Right atrium auricular region (tissue), 2 donors: ENCODE measurements at regions not wholly inside any gene's neighbourhood (a gene's known extent, or its start where the extent isn't known, plus 50 kb on each side); places are given as distances from the start of the nearest gene placed in this dataset.

ENCODE experiments used
- DNase-seq: peaks from one replicate; pipeline ENCODE4 v3.0.0-alpha.2; 2019; ENCODE audit warnings: low spot score
- H3K27ac ChIP-seq, 2 donors: fragments of 200-600 bp; sonication (generic); 1 replicate in 1 of 2; 2 replicates in 1 of 2; pipeline ENCODE4 v1.5.1; 2016 to 2019
- H3K27me3 ChIP-seq, 2 donors: fragments of 200-600 bp; sonication (generic); one replicate each; pipeline versions ENCODE4 v1.5.1 to v1.6.0; 2017 to 2019
- H3K36me3 ChIP-seq: fragments of 200-600 bp; sonication (generic); one replicate; pipeline ENCODE4 v1.5.1; 2016
- H3K4me1 ChIP-seq, 2 donors: fragments of 200-600 bp; sonication (generic); one replicate each; pipeline versions ENCODE4 v1.5.1 to v1.6.0; 2017 to 2019
- H3K4me3 ChIP-seq, 2 donors: fragments of 200-600 bp; sonication (generic); 1 replicate in 1 of 2; 2 replicates in 1 of 2; pipeline ENCODE4 v1.5.1; 2017 to 2019; ENCODE audit warnings: mild to moderate bottlenecking in 1 of 2, moderate library complexity in 1 of 2
- H3K9me3 ChIP-seq, 2 donors: fragments of 200-600 bp; sonication (generic); one replicate each; pipeline ENCODE4 v1.5.1; 2019
- TF ChIP-seq, protein P1 (sequence below), 2 donors: fragments of 200-600 bp; sonication (generic); IDR thresholded peaks; one replicate each; pipeline ENCODE4 v1.5.1; 2019; ENCODE audit warnings: antibody characterized with exemption in 2 of 2

DNA sequence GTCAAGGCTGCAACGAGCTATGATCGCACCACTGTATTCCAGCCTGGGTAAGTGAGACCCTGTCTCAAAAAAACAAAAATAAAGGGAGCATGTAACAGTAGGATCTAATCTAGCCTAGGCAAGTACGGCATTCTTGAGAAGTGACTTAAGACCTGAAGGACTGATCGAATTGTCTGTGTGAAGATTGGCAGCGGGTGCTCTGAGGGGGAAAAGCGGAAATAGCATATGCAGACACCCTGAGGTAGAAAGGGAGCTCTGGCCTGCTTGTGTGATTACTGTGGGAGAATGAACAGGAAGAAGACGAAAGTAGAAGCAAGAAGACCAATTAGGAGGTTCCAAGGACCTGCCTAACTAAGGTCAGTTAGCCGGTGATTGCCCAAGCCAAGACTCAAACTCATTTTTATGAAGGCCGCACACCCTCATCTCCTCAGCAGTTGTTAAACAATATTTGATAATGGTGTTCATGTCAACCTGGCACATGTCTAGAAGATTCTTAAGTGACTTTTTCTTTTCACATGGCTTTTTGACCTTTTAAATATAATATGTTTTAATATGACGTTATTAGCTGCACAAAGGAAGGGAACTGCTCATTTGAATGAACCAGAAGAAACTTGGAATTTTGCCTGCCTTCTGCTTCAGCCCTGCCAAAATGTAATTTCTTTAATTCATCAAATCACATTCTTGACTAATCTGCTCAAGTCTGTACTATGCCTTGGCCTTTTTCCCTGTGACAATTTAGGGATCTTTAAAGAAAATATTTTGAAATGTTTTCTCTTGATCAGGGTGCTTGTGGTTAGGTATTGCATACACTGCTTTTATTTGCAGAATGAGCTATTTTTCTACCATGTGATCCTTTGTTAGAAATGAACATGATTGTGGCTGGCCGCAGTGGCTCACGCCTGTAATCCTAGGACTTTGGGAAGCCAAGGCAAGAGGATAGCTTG, 289.2 kb upstream of the DMRT1 start:
- peak overlapping the region; percentile 31 to 41 for H3K27ac ChIP-seq
- no peaks in the 10 kb centered on the region for H3K9me3 ChIP-seq
- peaks cover 5% of the 10 kb centered on the region for H3K36me3 ChIP-seq
- H3K4me1 ChIP-seq, result peaks cover 0 to 38% of the 10 kb centered on the region in 2 donors
- no peak for DNase-seq
- H3K4me3 ChIP-seq, result no peak overlapping the region
- no peaks in the 10 kb centered on the region for H3K27me3 ChIP-seq
- TF ChIP-seq, protein P1, sequence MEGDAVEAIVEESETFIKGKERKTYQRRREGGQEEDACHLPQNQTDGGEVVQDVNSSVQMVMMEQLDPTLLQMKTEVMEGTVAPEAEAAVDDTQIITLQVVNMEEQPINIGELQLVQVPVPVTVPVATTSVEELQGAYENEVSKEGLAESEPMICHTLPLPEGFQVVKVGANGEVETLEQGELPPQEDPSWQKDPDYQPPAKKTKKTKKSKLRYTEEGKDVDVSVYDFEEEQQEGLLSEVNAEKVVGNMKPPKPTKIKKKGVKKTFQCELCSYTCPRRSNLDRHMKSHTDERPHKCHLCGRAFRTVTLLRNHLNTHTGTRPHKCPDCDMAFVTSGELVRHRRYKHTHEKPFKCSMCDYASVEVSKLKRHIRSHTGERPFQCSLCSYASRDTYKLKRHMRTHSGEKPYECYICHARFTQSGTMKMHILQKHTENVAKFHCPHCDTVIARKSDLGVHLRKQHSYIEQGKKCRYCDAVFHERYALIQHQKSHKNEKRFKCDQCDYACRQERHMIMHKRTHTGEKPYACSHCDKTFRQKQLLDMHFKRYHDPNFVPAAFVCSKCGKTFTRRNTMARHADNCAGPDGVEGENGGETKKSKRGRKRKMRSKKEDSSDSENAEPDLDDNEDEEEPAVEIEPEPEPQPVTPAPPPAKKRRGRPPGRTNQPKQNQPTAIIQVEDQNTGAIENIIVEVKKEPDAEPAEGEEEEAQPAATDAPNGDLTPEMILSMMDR (IDR thresholded peaks at IDR 0.05), result no peak

DNA sequence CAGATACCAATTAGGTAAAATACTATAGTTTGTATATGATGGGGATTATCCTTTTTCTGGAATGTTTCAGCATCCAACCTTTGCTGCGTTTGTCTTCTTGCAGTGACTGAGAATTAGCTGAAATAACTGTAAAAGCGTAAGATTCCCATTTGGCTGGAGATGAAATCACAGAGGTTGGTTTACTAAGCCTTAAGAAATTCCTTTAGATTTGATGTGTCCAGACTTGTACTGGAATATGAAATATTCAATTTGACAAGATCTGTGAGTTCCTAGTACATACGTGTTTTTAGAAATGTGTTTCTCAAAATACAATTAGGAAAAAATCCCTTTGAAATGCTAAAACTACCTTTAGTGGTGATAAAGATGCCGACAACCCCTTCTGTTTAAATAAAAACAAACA, 286.0 kb upstream of the DMRT1 start:
- TF ChIP-seq, protein P1 (IDR thresholded peaks at IDR 0.05), result no peak
- Histone ChIP-seq H3K27me3 (no peaks in the 10 kb centered on the region), H3K36me3 (no peaks in the 10 kb centered on the region), H3K9me3 (no peaks in the 10 kb centered on the region), H3K4me3 (no peak overlapping the region), H3K4me1 (peaks cover 0 to 10% of the 10 kb centered on the region in 2 donors), H3K27ac (no peak overlapping the region)
- no peak for DNase-seq

DNA sequence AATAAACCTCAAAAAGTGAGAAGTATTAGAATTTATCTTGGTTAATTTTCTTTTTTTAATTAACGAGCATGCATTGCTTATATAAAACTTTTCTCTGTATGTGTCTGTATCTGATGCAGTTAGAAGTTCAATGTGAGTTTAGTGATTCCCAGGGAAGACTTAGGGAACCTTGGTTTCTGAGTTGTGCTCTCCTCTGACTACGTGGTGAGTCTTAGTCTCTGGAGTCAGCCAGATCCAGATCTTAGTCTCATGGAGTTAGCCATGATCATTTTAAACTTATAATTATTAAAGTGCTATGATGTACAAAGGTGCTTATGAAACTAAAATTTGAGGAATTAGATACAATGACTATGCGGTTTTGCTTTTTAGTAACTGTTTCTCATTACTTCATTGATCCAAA, 285.3 kb upstream of the DMRT1 start:
- H3K27ac ChIP-seq, result no peak overlapping the region
- H3K27me3 ChIP-seq, result no peaks in the 10 kb centered on the region
- DNase-seq, result no peak
- H3K4me3 ChIP-seq, result no peak overlapping the region
- no peaks in the 10 kb centered on the region for H3K9me3 ChIP-seq
- H3K4me1 ChIP-seq, result peaks cover 0 to 11% of the 10 kb centered on the region in 2 donors
- TF ChIP-seq, protein P1 (IDR thresholded peaks at IDR 0.05), result no peak
- H3K36me3 ChIP-seq, result no peaks in the 10 kb centered on the region

DNA sequence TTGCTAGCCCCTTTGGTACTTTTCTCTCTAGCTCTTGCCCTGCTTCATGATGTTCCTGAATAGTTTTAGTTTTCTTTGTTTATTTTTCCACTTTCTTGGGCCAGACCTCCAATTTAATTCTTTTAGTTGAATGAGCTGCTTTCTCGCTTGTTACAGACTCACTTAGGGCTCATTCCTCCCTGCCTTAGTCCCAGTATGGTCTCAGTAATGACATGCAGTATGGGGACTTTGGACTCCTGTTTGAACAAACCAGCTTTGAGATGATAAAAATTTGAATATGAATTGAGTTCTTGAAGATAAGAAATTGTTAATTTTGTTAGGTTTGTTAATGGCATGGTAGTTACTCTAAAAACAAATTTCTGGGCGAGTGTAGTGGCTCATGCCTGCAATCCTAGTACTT, 284.8 kb upstream of the DMRT1 start:
- no peaks in the 10 kb centered on the region for H3K36me3 ChIP-seq
- peaks cover 0 to 15% of the 10 kb centered on the region in 2 donors for H3K4me1 ChIP-seq
- no peak overlapping the region for H3K27ac ChIP-seq
- H3K4me3 ChIP-seq, result no peak overlapping the region
- H3K9me3 ChIP-seq, result no peaks in the 10 kb centered on the region
- H3K27me3 ChIP-seq, result no peaks in the 10 kb centered on the region
- TF ChIP-seq, protein P1 (IDR thresholded peaks at IDR 0.05), result no peak
- no peak for DNase-seq

DNA sequence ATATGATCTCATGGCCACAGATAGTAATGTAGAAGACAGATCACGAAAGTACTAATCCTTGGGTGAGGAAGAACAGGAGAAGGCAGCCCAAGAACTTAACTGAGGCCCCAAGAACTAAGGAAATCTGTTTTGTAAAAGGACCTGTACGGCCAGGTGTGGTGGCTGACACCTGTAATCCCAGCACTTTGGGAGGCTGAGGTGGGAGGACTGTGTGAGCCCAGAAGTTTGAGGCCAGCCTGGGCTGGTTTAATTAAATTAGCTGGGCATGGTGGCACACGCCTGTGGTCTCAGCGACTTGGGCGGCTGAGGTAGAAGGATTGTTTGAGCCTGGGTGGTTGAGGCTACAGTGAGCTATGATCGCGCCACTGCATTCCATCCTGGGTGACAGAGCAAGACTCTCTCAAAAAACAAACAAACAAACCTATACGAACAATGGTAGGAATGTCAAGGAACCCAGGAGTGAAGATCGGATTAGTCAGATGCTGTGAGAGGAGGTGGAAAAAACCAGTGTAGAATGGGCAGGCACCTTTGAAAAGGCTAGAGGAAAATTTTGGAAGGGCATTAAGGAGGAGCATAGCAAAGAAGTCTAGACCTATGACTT, 283.8 kb upstream of the DMRT1 start:
- Histone ChIP-seq H3K36me3 (no peaks in the 10 kb centered on the region), H3K4me1 (peaks cover 0 to 16% of the 10 kb centered on the region in 2 donors), H3K27ac (no peak overlapping the region), H3K4me3 (no peak overlapping the region), H3K9me3 (no peaks in the 10 kb centered on the region), H3K27me3 (no peaks in the 10 kb centered on the region)
- DNase-seq, result no peak
- TF ChIP-seq, protein P1 (IDR thresholded peaks at IDR 0.05), result no peak
